NCI-H1417 (cell line): ENCODE measurements at regions not wholly inside any gene's neighbourhood (a gene's known extent, or its start where the extent isn't known, plus 50 kb on each side); places are given as distances from the start of the nearest gene placed in this dataset.
A peak's percentile ranks its signal among the peaks of the same experiment; 100 is the strongest.

Experiments
- DNase-seq, 3 experiments: peaks; one replicate each; lab custom pipeline; 2025; lab: John Stamatoyannopoulos, UW

GRCh38 chr6:105991561-105992314 lies 94.4 kb upstream of the PRDM1 start:
- peak in 2 of 3 experiments; percentile 20 to 89 for DNase-seq

DNA sequence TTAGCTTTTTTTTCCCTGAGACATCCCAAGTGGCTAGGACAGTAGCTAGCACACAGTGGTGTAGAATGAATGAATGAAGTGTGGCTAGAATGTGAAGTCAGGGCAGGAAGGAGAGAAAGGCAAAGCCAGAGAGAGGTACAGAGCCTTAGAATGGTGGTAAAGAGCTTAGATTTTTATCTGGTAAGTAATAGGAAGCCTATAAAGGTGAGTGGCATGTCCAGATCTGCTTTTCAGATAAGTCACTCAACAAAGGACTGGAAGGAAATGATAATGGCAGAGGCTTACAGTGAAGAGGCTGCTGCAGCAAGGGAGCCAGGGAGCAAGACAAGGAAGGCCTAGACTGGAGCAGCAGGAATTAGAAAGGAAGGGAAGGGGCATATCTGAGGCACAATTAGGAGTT lies 96.0 kb upstream of the PRDM1 start:
- no peak for DNase-seq

GRCh38 chr6:105988812-105989577 lies 97.1 kb upstream of the PRDM1 start:
- DNase-seq = no peak

DNA sequence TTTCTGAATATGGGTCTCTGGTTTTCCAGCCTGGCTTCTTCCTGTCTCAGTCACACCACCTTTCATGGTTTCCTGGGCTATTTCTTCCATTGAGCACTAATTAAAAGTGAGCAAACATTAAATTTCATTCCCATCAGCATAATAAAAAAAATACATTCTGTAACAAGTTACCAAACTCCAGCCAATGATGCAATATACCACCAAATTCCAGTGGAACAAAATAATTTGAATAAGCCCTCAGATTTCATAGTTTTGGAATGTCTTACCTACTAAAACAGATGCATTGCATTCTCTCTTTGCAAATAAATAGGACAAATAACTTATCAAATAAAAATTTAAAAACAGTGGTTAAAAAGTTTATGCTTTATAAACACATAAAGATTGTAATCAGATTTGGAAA lies 97.8 kb upstream of the PRDM1 start:
- no peak for DNase-seq

GRCh38 chr6:105987516-105987915 lies 98.6 kb upstream of the PRDM1 start:
- DNase-seq = no peak

DNA sequence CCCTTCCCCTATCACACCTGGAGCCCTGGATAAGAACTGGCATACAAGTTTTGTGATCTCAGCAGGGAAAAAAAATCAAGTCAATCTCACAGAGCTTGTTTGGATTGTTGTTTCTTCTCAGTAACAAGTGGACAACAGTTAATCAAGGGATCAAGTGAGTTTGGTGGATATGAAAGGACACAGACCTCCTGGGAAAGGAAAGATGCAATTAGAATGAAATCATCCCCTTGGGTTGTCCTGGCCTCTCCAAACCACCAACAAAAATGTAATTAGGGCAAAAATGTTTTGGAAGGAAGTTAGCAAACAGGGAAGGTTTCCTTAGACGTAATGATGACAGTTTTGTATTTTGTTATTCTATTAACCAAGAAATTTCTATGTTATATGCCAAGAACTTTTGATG lies 99.1 kb upstream of the PRDM1 start:
- no peak for DNase-seq

DNA sequence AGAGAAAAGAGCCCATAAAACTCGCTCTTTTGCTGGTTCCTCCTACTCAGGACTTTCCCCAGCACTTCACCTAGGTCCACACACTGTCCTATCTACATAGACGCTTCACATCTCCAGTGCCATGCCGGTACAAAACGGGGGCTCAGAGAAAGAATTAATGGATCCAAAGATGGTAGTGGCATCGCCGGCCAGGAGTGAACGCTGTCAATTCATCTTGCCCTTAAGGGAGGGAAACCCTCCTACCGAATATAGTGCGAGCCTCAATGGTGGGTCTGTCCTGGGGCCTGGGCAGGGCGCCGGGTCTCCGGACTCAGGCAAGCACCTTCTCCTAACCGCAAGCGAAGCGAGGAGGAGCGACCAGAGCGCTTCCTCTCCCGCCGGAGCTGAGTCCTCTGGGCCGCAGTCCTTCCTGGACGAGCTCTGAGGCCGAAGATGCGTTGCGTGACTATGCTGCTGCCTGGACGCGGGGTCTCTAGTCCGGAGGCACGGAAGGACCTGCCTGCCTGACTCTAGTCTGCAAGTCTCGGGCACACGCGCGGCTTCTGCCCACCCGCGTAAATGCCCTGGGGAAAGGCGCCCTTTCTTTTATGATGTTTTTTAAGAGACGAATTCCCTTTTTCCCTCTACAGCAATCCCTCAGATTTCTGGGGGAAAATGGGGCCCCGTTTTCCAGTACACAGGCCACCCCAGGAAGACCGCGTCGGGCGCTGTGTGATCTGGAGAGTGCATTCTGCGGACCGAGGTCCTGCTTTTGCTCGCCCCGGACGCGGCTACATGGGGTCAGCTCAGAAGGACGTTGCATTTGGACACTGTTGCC lies 100.1 kb upstream of the PRDM1 start:
- DNase-seq = no peak

DNA sequence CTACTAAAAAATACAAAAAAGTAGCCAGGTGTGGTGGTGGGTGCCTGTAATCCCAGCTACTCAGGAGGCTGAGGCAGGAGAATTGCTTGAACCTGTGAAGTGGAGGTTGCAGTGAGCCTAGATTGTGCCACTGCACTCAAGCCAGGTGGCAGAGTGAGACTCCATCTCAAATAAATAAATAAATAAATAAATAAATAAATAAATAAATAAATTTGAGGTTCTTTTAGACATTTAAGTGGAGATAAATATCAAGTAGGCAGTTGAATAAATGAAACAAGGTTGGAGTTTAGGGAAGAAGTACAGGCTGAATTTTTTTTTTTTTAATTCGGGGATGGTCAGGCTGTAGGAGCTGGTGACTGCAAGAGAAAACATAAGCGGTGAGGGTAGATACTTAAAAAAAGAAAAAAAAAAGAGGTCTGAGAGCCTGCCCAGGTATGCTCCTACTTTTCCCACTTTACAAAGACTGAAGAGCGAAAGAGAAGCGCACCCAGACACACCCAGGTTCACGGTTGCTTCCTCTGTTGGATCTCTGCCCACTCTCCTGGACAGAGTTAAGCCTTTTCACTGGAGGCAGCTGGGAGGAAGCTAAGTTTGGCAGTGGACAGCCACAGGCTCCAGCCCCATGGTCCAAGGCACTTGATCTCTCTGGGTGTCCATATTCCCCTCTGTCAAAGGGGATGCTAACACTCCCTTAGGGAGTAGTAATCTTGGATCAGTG lies 100.9 kb upstream of the PRDM1 start:
- DNase-seq = peak in 1 of 3 experiments; percentile 57

DNA sequence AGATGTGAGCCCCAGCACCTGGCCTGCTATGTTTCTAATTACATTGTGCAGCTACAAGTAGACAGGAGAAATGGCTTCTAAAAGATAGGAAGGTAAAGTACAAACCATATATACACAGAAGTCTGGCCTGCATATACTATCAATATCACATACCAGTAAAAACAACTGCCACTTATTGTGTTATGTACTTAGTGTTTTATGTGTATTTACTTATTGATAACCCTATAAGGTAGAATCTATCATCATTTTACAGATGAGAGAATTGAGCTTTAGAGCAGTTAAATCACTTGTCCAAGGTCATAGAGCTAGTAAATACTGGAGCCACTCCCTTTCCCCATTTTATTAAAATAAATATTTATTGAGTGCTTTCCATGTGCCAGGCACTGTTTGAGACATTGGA lies 102.4 kb upstream of the PRDM1 start:
- DNase-seq = no peak

DNA sequence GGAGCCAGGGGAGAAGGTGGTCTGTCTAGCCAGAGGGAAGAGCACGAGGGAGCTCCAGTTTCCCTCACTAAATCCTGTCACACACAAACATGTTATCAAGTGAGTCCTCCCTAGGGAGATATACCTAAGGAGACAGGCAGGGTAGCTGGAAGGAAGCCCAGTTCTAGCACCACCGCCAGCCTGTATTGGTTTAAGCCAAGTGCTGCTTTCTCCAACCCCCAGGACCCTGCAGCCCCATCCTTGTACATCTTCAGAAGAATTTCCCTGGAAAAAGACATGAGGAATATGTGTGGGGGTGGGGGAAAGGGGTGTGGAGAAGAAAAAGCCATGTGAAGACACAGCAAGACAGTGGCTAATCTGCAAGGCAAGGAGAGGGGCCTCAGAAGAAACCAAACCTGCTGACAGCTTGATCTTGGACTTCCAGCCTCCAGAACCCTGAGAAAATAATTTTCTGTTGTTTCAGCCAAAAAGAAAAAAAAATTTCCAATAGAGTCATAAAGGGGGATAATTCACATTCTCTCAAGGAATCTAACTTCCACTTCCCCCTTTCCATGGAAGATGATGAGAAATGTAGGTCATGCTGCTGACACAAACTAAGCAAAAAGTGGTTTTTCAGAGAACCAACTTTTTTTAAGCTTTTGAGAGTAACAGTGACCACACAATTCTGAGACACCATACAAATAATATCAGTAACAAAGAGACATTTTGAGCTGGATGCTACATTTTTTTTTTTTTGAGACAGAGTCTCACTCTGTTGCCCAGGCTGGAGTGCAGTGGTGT lies 103.2 kb upstream of the PRDM1 start:
- peak in 1 of 3 experiments; percentile 41 for DNase-seq

GRCh38 chr6:105981888-105982358 lies 104.2 kb upstream of the PRDM1 start:
- no peak for DNase-seq

GRCh38 chr6:105981002-105981887 lies 104.9 kb upstream of the PRDM1 start:
- DNase-seq = no peak

DNA sequence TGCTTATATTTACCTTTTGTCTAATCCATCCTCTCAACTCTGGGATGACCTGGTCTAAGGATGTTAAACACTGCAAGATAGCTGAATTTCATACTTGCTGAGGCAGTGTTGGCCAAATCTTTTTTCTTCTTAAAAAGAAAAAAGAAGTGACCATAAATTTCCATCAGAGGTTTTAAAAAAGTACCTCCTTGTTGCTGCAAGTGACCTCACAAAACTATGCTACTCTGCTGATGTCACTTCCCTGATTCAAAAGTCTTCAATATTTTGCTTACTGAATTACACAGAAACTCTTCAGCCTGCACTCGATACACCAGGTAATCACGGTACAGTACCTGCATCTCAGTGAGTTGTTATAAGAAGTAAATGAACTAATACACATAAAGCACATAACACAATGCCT lies 107.2 kb upstream of the PRDM1 start:
- no peak for DNase-seq

GRCh38 chr6:105977934-105978504 lies 108.1 kb upstream of the PRDM1 start:
- DNase-seq = no peak

GRCh38 chr6:105974986-105975385 lies 111.2 kb upstream of the PRDM1 start:
- DNase-seq = no peak

- no peak for DNase-seq
Measured at GRCh38 chr6:105972440-105972839, 113.7 kb upstream of the PRDM1 start.

GRCh38 chr6:105968603-105969333 lies 117.4 kb upstream of the PRDM1 start:
- no peak for DNase-seq

DNA sequence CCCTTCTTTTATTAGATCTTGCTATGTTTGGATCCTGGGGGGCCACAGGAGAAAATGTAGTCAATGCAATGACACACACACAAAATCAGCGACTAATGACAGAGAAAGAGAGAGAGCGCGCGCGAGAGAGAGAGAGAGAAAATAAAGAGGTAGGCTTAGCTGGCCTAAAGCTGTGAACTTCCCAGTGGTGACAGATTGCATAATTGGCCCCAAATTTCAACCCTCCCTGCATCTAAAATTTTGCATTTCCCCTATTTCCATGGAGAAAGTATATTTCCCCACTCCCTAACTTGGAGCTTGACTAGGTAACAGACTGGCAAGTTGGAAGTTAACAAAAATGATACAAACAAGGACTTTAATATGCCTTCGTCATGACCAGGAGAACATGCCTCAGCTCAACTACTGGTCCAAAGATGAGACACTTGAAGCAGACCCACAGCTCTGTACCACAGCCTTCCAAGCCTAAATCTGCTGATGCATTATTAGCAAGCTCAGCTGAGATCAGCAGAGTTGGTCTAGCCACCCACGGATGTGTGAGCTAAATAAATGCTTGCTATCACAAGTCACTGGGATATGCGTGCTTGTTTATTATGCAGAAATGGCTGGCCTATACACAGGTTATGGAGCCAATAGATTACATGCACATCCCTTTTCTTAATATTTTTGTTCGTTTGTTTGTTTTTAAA lies 118.1 kb upstream of the PRDM1 start:
- DNase-seq = no peak
